Uterus (tissue), 1 donor: ENCODE measurements at regions not wholly inside any gene's neighbourhood (a gene's known extent, or its start where the extent isn't known, plus 50 kb on each side); places are given as distances from the start of the nearest gene placed in this dataset. TPM values are rescaled to one million over a fixed set of nuclear protein-coding genes. Genes with fewer than 3 reads are reported as not detected.

Experiments
- small RNA-seq: library from RNA; depleted of rRNA; stranded (forward); fragments of <200 nt; gene quantifications from one replicate; pipeline ENCODE3, GENCODE V24; 2016

Small RNAs in the stretch of these regions (small RNA-seq; reads per million reads assigned to genes)
- gene AL049861.1, result not detected
- gene RF02271, result not detected
- gene RN7SL583P, result not detected
- not detected for gene RNA5SP52
